SJSA1 (cell line): ENCODE measurements at regions not wholly inside any gene's neighbourhood (a gene's known extent, or its start where the extent isn't known, plus 50 kb on each side); places are given as distances from the start of the nearest gene placed in this dataset.
A peak's percentile ranks its signal among the peaks of the same experiment; 100 is the strongest.

ENCODE experiments used
- DNase-seq, 2 experiments: peaks; one replicate each; pipeline ENCODE4 v3.0.0-alpha.2; 2015 to 2020; ENCODE audit warnings: low spot score in 2 of 2, low read depth in 1 of 2
- H3K27ac ChIP-seq: fragments of 250-450 bp; sonication (Bioruptor Pico); 2 replicates; pipeline ENCODE4 v1.5.1; 2020; ENCODE audit warnings: mild to moderate bottlenecking, moderate library complexity
- H3K27me3 ChIP-seq: fragments of 250-450 bp; sonication (Bioruptor Pico); replicated peaks from 2 replicates; pipeline ENCODE4 v1.5.1; 2020; ENCODE audit warnings: mild to moderate bottlenecking, moderate library complexity
- H3K36me3 ChIP-seq: fragments of 250-450 bp; sonication (Bioruptor Pico); 2 replicates; pipeline ENCODE4 v1.5.1; 2020; ENCODE audit warnings: mild to moderate bottlenecking
- H3K4me1 ChIP-seq: fragments of 250-450 bp; sonication (Bioruptor Pico); replicated peaks from 2 replicates; pipeline ENCODE4 v1.6.1; 2021; ENCODE audit warnings: mild to moderate bottlenecking
- H3K4me3 ChIP-seq: fragments of 250-450 bp; sonication (Bioruptor Pico); 2 replicates; pipeline ENCODE4 v1.5.1; 2020; ENCODE audit warnings: mild to moderate bottlenecking
- H3K9me3 ChIP-seq: fragments of 250-450 bp; sonication (Bioruptor Pico); replicated peaks from 2 replicates; pipeline ENCODE4 v1.5.1; 2020; ENCODE audit warnings: mild to moderate bottlenecking

DNA sequence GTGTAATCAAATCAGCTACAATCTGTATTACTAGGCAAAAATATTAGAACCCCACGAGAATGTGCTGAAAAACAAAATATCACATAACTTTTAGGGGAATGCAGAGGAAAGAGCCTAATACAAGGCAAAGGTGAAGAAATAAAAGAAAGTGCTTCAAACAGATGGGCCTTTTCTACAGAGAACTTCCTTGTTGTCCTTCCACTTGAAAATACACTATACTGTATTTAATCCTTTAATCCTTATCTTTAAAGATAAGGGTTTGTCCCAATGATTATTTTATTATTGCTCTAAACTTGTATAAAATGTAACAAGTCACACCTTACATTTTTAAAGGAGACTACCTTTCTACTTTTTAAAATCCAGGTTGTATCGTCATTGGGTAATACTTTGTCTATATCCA, 296.5 kb downstream of the NDFIP2 start:
- no peaks in the 10 kb centered on the region for H3K36me3 ChIP-seq
- no peak for DNase-seq
- no peaks in the 10 kb centered on the region for H3K9me3 ChIP-seq
- H3K27me3 ChIP-seq = no peaks in the 10 kb centered on the region
- H3K4me1 ChIP-seq = peaks cover 35% of the 10 kb centered on the region
- no peak overlapping the region for H3K27ac ChIP-seq
- no peak overlapping the region for H3K4me3 ChIP-seq

DNA sequence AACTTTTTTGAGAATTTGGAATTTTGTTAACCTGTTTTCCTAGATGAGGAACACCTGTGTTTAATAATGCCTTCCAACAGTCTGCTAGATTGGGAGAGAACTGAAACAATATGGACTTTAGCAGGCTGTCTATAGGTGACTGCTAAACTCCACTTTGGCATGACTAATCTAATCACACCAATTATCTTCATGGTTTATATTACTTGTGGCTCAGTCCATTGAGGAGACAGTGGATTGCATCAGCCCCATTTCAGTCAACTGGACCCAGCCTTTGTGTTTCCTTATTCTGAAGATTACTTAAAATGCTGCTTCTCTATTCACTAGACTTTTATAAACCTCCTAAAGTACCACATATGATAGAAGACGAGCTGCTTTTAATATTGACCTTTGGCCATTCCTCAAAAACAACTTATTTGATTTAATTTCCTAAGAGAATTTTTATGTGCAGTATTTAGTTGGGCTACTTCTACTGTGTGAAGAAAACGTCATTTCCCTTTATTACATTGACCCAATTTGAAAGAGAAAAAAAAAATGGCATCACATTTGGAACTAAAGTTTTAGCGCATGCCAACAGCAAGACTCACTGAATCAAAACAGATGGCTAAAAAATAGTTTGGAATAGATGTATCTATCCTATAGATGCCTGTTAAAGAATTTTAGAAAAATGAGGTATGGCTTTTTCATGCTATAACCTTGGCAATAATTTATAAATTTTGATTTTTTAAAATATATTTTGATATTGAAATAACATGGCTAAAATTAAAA, 295.8 kb downstream of the NDFIP2 start:
- Histone ChIP-seq H3K9me3 (no peaks in the 10 kb centered on the region), H3K4me3 (no peak overlapping the region), H3K27me3 (no peaks in the 10 kb centered on the region), H3K36me3 (no peaks in the 10 kb centered on the region), H3K27ac (peak overlapping the region; percentile 52), H3K4me1 (peaks cover 30% of the 10 kb centered on the region)
- peak in 1 of 2 experiments; percentile 75 for DNase-seq

DNA sequence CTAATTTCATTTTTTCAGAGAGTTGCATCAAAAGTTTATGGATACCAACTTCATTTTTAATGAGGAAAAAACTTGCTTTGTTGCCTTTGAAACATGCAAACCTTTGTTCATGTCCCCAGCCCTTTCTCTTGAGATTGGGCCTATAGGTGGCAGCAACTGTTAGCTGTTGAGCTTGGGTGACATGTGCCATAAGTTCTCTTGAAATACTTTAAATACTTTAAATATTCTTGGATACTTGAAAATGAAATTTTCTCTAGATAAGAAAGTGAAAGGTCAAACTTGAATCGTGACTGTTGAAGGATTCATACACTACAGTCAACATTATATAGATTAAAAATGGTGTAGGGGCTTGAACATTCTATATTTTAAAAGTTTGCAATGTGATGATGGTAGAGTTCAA, 294.9 kb downstream of the NDFIP2 start:
- H3K36me3 ChIP-seq = no peaks in the 10 kb centered on the region
- no peak overlapping the region for H3K4me3 ChIP-seq

DNA sequence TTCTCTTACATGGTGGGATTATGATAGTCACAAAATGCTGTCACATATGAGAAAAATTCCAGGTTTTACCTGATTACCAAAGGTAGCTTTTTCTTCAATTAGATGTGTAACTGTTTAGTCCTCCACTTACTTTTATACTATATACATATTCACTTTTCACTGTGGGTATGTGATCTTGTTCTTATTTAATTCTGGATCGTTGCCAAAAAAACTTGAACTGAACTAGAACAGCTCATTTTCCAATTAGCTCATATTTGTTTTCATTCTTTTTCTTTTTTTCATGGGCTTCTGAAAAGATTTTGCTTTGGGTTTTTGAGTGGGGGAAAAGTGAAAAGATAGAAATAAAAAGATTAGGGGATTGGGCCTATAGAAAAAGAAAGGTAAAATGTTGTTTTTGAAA, 291.9 kb downstream of the NDFIP2 start:
- no peaks in the 10 kb centered on the region for H3K36me3 ChIP-seq
- no peak for DNase-seq
- peaks cover 15% of the 10 kb centered on the region for H3K4me1 ChIP-seq
- H3K27ac ChIP-seq = no peak overlapping the region
- no peak overlapping the region for H3K4me3 ChIP-seq
- no peaks in the 10 kb centered on the region for H3K9me3 ChIP-seq
- H3K27me3 ChIP-seq = no peaks in the 10 kb centered on the region

More for the DNA sequence above, 294.9 kb downstream of the NDFIP2 start:
- no peaks in the 10 kb centered on the region for H3K9me3 ChIP-seq
- H3K4me1 ChIP-seq = peaks cover 26% of the 10 kb centered on the region
- peak overlapping the region; percentile 52 for H3K27ac ChIP-seq
- DNase-seq = peak; percentile 82 to 90
- H3K27me3 ChIP-seq = no peaks in the 10 kb centered on the region

DNA sequence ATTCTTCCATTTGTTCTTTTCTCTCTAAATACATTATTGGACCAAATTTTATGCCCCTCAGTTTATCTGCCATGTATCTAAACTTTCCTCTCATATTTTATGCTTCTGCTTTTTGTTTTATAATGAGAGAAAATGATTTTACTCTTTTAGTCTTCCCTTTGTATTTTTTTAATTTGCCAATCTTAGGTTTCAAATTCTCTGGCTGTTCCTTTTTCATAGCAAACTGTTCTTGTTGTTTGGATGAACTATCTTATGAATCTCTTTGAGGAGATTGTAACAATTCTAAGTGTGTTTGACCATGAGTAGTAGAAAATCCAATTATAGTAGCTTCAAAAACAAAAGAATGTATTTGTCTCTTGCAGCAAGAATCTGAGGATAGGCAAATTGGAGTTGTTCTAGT, 290.5 kb downstream of the NDFIP2 start:
- Histone ChIP-seq H3K27me3 (no peaks in the 10 kb centered on the region), H3K27ac (no peak overlapping the region), H3K4me1 (peaks cover 14% of the 10 kb centered on the region), H3K36me3 (no peaks in the 10 kb centered on the region), H3K9me3 (no peaks in the 10 kb centered on the region), H3K4me3 (no peak overlapping the region)
- no peak for DNase-seq

DNA sequence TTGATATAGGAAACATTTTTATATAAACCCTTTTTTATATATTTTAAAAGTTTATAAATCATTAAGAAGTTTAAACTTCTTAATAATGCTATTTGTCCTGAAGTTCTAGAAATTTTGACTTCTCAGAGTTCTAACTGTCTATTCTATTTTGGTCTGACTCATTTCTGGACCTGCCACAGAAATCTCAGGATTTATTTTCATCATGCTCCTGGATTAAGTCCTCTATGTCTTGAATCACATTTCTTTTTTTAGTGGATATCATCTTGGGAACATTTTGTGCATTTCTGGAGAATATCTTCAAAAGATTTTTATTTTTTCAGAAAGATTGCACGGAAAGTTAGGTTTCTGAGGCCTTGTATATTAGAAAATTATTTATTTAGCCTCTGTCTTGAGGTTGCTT, 289.1 kb downstream of the NDFIP2 start:
- Histone ChIP-seq H3K4me3 (no peak overlapping the region), H3K4me1 (peaks cover 4% of the 10 kb centered on the region; the same call in 1 of the 2 replicates), H3K27ac (no peak overlapping the region), H3K27me3 (no peaks in the 10 kb centered on the region), H3K36me3 (no peaks in the 10 kb centered on the region), H3K9me3 (no peaks in the 10 kb centered on the region)
- DNase-seq = no peak

DNA sequence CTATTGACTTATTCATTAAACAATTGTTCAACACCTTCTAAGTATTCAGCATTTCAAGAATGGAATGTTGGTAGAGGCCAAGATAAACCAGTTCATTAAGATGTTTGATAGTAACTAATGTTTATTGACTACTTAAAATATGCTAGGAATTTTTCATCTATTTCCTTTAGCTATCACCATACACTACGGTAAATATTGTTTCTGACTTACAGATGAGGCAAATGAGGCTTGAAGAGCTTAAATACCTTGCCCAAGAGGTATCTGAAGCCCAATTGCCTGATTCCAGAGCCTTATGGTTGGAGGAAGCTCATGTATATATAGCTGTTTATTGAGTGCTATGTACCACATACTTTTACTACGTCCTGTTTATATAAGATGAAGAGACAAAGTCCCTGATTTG, 286.2 kb downstream of the NDFIP2 start:
- Histone ChIP-seq H3K27ac (no peak overlapping the region), H3K4me1 (peaks cover 4% of the 10 kb centered on the region; the same call in 1 of the 2 replicates), H3K4me3 (no peak overlapping the region), H3K36me3 (no peaks in the 10 kb centered on the region), H3K27me3 (no peaks in the 10 kb centered on the region), H3K9me3 (no peaks in the 10 kb centered on the region)
- DNase-seq = peak in 1 of 2 experiments; percentile 21

DNA sequence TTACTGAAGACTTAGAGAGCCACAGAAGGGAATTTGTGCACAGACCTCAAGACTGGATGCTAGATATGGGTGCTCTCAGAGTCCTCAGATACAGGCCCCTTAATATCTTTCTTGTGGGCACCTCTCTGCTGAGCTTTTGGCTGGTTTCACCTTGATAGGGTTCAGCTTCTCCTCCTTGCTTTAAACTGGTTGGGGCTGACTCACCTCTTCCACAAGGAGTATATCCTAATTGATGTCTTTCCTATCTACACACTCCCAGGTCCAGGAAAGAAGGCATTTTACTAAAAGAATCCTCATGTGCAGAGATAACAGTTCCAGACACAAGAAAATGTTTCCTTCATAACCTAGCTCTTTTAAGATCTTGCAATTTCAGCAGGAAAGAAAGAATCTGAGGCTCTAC, 284.4 kb downstream of the NDFIP2 start:
- no peak for DNase-seq
- Histone ChIP-seq H3K4me3 (no peak overlapping the region), H3K36me3 (no peaks in the 10 kb centered on the region), H3K27ac (no peak overlapping the region), H3K9me3 (no peaks in the 10 kb centered on the region), H3K4me1 (peaks cover 4% of the 10 kb centered on the region; the same call in 1 of the 2 replicates), H3K27me3 (no peaks in the 10 kb centered on the region)

DNA sequence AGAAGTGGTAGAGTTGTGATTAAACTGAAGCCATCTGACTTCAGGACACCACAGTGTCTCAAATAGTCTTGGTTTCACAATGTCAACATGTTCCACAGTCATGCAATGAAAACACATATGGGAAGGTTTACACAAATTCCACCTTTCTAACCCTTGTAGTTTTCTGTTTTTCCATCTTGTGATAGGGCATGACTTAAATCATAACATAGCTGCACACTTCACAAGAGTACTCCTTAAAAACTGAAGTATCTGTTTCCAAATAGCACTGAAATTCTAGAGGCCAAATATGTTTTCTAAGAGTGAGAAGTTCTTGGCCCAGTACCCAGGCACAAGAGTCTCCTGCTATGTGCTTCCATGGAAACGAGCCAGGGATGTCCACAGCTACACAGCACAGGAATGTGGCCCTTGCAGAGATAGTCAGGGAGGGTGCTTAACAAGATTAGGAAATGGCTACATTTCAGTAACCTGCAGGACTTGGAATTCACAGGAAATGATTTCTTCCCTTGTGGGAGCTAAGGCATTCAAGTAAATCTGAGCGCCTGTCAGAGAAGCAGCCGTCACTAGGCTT, 269.1 kb downstream of the NDFIP2 start:
- no peaks in the 10 kb centered on the region for H3K36me3 ChIP-seq
- H3K27me3 ChIP-seq = no peaks in the 10 kb centered on the region
- no peaks in the 10 kb centered on the region for H3K9me3 ChIP-seq
- no peak overlapping the region for H3K27ac ChIP-seq
- no peak overlapping the region for H3K4me3 ChIP-seq
- DNase-seq = peak in 1 of 2 experiments; percentile 23
- H3K4me1 ChIP-seq = no peaks in the 10 kb centered on the region

DNA sequence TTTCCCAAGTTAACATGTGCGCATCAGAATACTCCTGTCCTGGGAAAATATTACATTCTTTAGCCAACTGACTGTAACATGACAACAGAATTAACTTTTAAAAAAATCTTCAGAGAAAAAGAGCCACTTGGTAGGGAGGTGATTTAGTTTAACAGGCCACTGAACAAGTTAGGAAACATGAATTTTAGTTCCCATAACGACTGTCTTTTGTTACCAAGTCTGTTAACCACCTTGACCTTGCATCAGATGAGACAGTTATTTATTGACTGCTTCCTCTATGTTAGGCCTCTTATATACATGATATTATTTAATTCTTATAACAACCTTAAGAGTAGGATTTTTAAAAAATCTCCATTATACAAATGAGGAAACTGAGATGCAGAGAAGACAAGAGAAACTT, 268.6 kb downstream of the NDFIP2 start:
- H3K27ac ChIP-seq = no peak overlapping the region
- H3K36me3 ChIP-seq = no peaks in the 10 kb centered on the region
- no peaks in the 10 kb centered on the region for H3K9me3 ChIP-seq
- DNase-seq = no peak
- no peaks in the 10 kb centered on the region for H3K4me1 ChIP-seq
- H3K4me3 ChIP-seq = no peak overlapping the region
- H3K27me3 ChIP-seq = no peaks in the 10 kb centered on the region

DNA sequence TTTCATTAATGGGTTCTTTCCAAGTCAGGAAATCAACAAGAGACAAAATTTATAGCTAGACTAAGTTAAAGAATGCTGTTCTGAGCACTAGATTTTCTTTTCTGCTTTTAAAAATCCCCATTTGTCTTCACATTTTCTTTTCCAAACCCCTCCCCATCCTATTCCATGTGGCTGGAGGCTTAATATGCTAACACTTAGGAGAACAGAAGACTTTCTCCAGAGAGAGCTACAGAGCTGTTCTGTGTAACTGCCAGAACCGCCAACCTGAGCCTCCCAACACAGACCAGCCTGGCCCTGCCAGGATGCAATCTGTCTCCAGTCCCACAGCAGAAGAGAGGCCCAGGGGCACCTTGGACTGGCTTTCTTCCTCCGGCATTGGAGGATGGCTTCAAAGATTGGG, 264.1 kb downstream of the NDFIP2 start:
- Histone ChIP-seq H3K4me3 (no peak overlapping the region), H3K27me3 (no peaks in the 10 kb centered on the region), H3K27ac (no peak overlapping the region), H3K36me3 (no peaks in the 10 kb centered on the region), H3K9me3 (no peaks in the 10 kb centered on the region), H3K4me1 (no peaks in the 10 kb centered on the region)
- no peak for DNase-seq

DNA sequence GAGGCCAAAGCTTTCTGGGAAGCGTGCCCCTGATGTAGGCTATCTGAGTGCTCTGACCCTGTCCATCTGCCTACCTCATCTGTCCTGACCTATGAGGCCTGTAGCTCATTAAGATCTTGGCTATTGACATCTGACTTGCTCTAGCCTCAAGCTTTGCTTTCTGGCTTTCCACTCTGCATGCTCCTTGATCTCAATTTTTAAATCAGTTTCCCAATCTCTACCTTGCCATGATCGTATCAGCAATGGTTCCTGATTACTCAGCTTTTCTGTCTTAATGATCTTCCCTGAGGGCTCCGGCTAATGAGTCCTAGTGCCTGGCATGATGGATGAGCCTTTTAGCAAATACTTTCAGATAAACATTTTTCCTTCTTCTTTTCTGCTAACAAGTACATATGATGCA, 262.0 kb downstream of the NDFIP2 start:
- H3K36me3 ChIP-seq = no peaks in the 10 kb centered on the region
- no peaks in the 10 kb centered on the region for H3K4me1 ChIP-seq
- no peaks in the 10 kb centered on the region for H3K9me3 ChIP-seq
- no peaks in the 10 kb centered on the region for H3K27me3 ChIP-seq
- H3K4me3 ChIP-seq = no peak overlapping the region
- no peak overlapping the region for H3K27ac ChIP-seq
- no peak for DNase-seq

DNA sequence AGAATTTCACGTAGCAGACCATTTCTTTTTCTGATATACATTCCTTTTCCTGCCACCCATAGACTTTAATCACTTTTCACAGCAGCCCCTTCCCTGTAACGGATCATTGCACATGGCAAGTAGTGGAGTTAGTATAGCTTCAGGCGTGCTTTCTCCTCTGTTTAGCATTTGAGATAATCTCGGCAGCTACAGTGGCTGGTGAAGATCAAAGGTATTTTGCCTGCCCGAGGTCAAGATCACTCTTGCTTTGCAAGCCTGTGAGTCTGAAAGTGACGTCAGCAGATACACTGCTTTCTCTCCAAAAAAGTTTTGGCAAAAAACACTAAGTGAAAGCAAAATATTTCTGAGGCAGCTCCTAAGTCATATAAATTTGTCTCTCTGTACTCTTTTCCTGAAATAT, 260.0 kb downstream of the NDFIP2 start:
- Histone ChIP-seq H3K36me3 (no peaks in the 10 kb centered on the region), H3K27me3 (no peaks in the 10 kb centered on the region), H3K9me3 (no peaks in the 10 kb centered on the region), H3K27ac (no peak overlapping the region), H3K4me3 (no peak overlapping the region), H3K4me1 (no peaks in the 10 kb centered on the region)
- DNase-seq = no peak

DNA sequence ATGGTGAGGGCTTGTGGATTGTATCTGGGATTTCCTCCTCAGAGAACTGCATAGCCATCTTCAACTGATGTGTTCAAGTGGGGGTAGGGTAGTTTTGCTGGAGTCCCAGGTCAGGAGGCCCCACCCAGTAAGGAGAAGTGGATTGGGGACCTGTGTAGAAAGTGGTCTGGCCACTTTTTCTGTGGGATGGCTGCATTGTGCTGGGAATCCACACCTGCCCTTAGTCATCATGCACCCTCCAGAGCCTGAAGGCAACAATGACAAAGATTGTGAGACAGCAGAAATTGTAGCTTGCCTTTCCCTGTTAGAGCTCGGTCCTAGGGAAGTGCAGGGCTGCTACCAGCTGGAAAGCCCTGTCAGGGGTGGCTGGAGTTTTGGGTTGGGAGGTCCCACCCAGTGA, 255.4 kb downstream of the NDFIP2 start:
- H3K27ac ChIP-seq = no peak overlapping the region
- no peaks in the 10 kb centered on the region for H3K27me3 ChIP-seq
- H3K4me3 ChIP-seq = no peak overlapping the region
- no peaks in the 10 kb centered on the region; the same call in 1 of the 2 replicates for H3K9me3 ChIP-seq
- H3K36me3 ChIP-seq = no peaks in the 10 kb centered on the region
- DNase-seq = no peak
- no peaks in the 10 kb centered on the region for H3K4me1 ChIP-seq
